A549 (cell line): ENCODE measurements at regions not wholly inside any gene's neighbourhood (a gene's known extent, or its start where the extent isn't known, plus 50 kb on each side); places are given as distances from the start of the nearest gene placed in this dataset.

Experiments
- ATAC-seq, 2 experiments: fragments of 200-7000 bp in 1 of 2; fragments of >200 bp in 1 of 2; cut with Nextera tagmentation in 1 of 2; cut with Tn5 transposase in 1 of 2; 3 replicates each; pipeline versions ENCODE4 v1.8.0 to v1.9.1; 2018 to 2020; ENCODE audit warnings: mild to moderate bottlenecking in 1 of 2, moderate library complexity in 1 of 2
- CTCF ChIA-PET: fragments of 300-600 bp; sonication (Branson Sonifier 250); formaldehyde crosslinking; extraction: SDS; loops from one replicate; lab custom pipeline; 2021; ENCODE audit warnings: antibody characterized with exemption, inconsistent platforms; lab: Yijun Ruan, JAX
- POLR2A ChIA-PET: fragments of 350-600 bp; formaldehyde crosslinking; extraction: SDS; loops from one replicate; lab custom pipeline; 2021; ENCODE audit warnings: antibody characterized with exemption, inconsistent platforms; lab: Yijun Ruan, JAX
- DNase-seq, 2 experiments: peaks; one replicate each; pipeline versions ENCODE4 v3.0.0 to v3.0.0-alpha.2; 2011 to 2016; ENCODE audit warnings: low read depth in 1 of 2, low spot score in 1 of 2
- FAIRE-seq: peaks from 2 replicates; lab custom pipeline; 2011; peaks lifted over from hg19 to GRCh38; lab: Jason Lieb, UNC
- H3K27ac ChIP-seq, 2 experiments: fragments of >200 bp; sonication (Bioruptor Twin); formaldehyde crosslinking; 3 replicates each; pipeline ENCODE4 v1.5.1; 2016 to 2017
- H3K4me1 ChIP-seq: fragments of >200 bp; sonication (Bioruptor Twin); formaldehyde crosslinking; 3 replicates; pipeline ENCODE4 v1.6.1; 2016
- H3K4me2 ChIP-seq: fragments of >200 bp; sonication (Bioruptor Twin); formaldehyde crosslinking; 3 replicates; pipeline ENCODE4 v1.6.1; 2016
- H3K4me3 ChIP-seq: fragments of >200 bp; sonication (Bioruptor Twin); formaldehyde crosslinking; 3 replicates; pipeline ENCODE4 v1.5.1; 2016
- H3K9me3 ChIP-seq: fragments of >200 bp; sonication (Bioruptor Twin); formaldehyde crosslinking; 3 replicates; pipeline ENCODE4 v1.6.1; 2016
- CBX2 ChIP-seq: fragments of 200-600 bp; sonication (generic); IDR thresholded peaks from 2 replicates; pipeline ENCODE4 v1.6.1; 2016; ENCODE audit warnings: low read depth, mild to moderate bottlenecking, borderline replicate concordance
- CEBPB ChIP-seq, 2 experiments: fragments of >200 bp in 1 of 2; sonication (Bioruptor Twin) in 1 of 2; formaldehyde crosslinking in 1 of 2; IDR thresholded peaks; 2 replicates each; pipeline ENCODE4 v1.6.1; 2012 to 2016
- CHD2 ChIP-seq: fragments of 150-350 bp; IDR thresholded peaks from 2 replicates; pipeline ENCODE4 v1.6.1; 2014; ENCODE audit warnings: low read length; ENCODE audit not compliant: partially characterized antibody
- CHD4 ChIP-seq: fragments of 200-600 bp; sonication (generic); IDR thresholded peaks from 2 replicates; pipeline ENCODE4 v1.6.1; 2016; ENCODE audit warnings: antibody characterized with exemption, mild to moderate bottlenecking, borderline replicate concordance
- EHMT2 ChIP-seq: fragments of 200-600 bp; sonication (generic); IDR thresholded peaks from 2 replicates; pipeline ENCODE4 v1.6.1; 2016; ENCODE audit warnings: antibody characterized with exemption, low read depth, mild to moderate bottlenecking, moderate library complexity
- EP300 ChIP-seq, 2 experiments: fragments of >200 bp; sonication (Bioruptor Twin); formaldehyde crosslinking; IDR thresholded peaks; 2 replicates in 1 of 2; 3 replicates in 1 of 2; pipeline ENCODE4 v1.6.1; 2016 to 2017
- FOXS1 ChIP-seq: fragments of 250-450 bp; sonication (Bioruptor Pico); IDR thresholded peaks from 2 replicates; pipeline ENCODE4 v1.5.0; 2020; ENCODE audit warnings: mild to moderate bottlenecking, moderate library complexity
- GATA3 ChIP-seq: IDR thresholded peaks from 2 replicates; pipeline ENCODE4 v1.6.1; 2012; ENCODE audit warnings: borderline replicate concordance
- HES2 ChIP-seq: fragments of >200 bp; sonication (Bioruptor Twin); formaldehyde crosslinking; IDR thresholded peaks from 2 replicates; pipeline ENCODE4 v1.6.1; 2016
- HEYL ChIP-seq: fragments of 250-450 bp; sonication (Bioruptor Pico); IDR thresholded peaks from 2 replicates; pipeline ENCODE4 v1.8.0; 2021; ENCODE audit warnings: mild to moderate bottlenecking, moderate library complexity
- HOXB5 ChIP-seq: fragments of 250-450 bp; sonication (Bioruptor Pico); IDR thresholded peaks from 2 replicates; pipeline ENCODE4 v1.5.0; 2020; ENCODE audit warnings: mild to moderate bottlenecking, moderate library complexity
- JUNB ChIP-seq: fragments of >200 bp; sonication (Bioruptor Twin); formaldehyde crosslinking; IDR thresholded peaks from 2 replicates; pipeline ENCODE4 v1.6.1; 2016
- KDM1A ChIP-seq: fragments of 200-600 bp; sonication (generic); IDR thresholded peaks from 2 replicates; pipeline ENCODE4 v1.6.1; 2016; ENCODE audit warnings: low read depth, mild to moderate bottlenecking
- MAZ ChIP-seq: fragments of 150-350 bp; IDR thresholded peaks from 2 replicates; pipeline ENCODE4 v1.6.1; 2014; ENCODE audit warnings: antibody characterized with exemption, low read depth, low read length, borderline replicate concordance
- PHF8 ChIP-seq: fragments of 200-600 bp; sonication (generic); IDR thresholded peaks from 2 replicates; pipeline ENCODE4 v1.6.1; 2016; ENCODE audit warnings: low read depth, mild to moderate bottlenecking, antibody characterized with exemption, moderate library complexity, borderline replicate concordance
- RCOR1 ChIP-seq: fragments of 150-350 bp; IDR thresholded peaks from 2 replicates; pipeline ENCODE4 v1.6.1; 2014; ENCODE audit warnings: antibody characterized with exemption, low read length, low read depth
- REST ChIP-seq: fragments of 200-600 bp; sonication (generic); IDR thresholded peaks from 2 replicates; pipeline ENCODE4 v1.6.1; 2016; ENCODE audit warnings: antibody characterized with exemption, mild to moderate bottlenecking, moderate library complexity
- RNF2 ChIP-seq: fragments of 200-600 bp; sonication (generic); IDR thresholded peaks from 2 replicates; pipeline ENCODE4 v1.6.1; 2016; ENCODE audit warnings: low read depth, mild to moderate bottlenecking, antibody characterized with exemption, moderate library complexity, borderline replicate concordance
- SREBF2 ChIP-seq: fragments of 450-650 bp; IDR thresholded peaks from 2 replicates; pipeline ENCODE4 v1.6.1; 2014; ENCODE audit warnings: mild to moderate bottlenecking, moderate library complexity
- ZC3H11A ChIP-seq: fragments of 450-650 bp; IDR thresholded peaks from 2 replicates; pipeline ENCODE4 v1.6.1; 2014; ENCODE audit warnings: antibody characterized with exemption, mild to moderate bottlenecking
- ZSCAN20 ChIP-seq: fragments of 250-450 bp; sonication (Bioruptor Pico); IDR thresholded peaks from 2 replicates; pipeline ENCODE4 v1.8.0; 2022; ENCODE audit warnings: mild to moderate bottlenecking, moderate library complexity
- WGBS: methylation state at CpG from one replicate; pipeline ENCODE4 v1.1.6; 2017; ENCODE audit errors: missing lambda C conversion rate; 5-methylcytosine and 5-hydroxymethylcytosine counted together
- TF ChIP-seq, protein P1 (sequence below): fragments of 250-450 bp; sonication (Bioruptor Pico); IDR thresholded peaks from 2 replicates; pipeline ENCODE4 v1.5.0; 2021; ENCODE audit warnings: mild to moderate bottlenecking, moderate library complexity, borderline replicate concordance

- DNase-seq, result no peak
- Histone ChIP-seq H3K4me3 (no peak overlapping the region), H3K4me1 (no peaks in the 10 kb centered on the region), H3K4me2 (no peak overlapping the region), H3K27ac (no peak overlapping the region), H3K9me3 (no peaks in the 10 kb centered on the region)
- 44% methylated on average over 3 of the region's 3 CpGs for WGBS
- CTCF ChIA-PET, result no interaction called here
- TF ChIP-seq EHMT2 (no peak), SREBF2 (no peak), MAZ (no peak)
- no peak for ATAC-seq
- FAIRE-seq, result no peak
- POLR2A ChIA-PET, result no interaction called here
These were observed 1379.9 kb downstream of the TECRL start for GRCh38 chr4:63029380-63029779.

DNA sequence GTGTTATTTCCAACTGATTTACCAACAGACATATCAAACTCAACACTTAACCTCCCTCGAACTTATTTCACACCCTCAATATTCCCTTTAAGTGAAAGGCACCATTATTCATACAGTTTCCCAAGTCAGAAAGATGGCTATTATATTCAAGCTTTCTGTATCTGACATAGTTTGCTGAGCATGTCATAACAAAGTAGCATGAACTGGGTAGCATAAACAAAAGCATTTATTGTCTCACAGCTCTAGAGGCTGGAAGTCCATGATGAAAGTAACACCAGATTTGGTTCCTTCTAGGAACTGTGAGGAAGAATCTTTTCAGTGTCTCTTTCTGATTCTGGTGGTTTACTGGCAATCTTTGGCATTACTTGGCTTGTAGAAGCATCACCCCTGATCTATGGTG is 1388.6 kb downstream of the TECRL start:
- 5% methylated on average over 1 of the region's 1 CpG for WGBS
- ATAC-seq (no peak), DNase-seq (no peak), FAIRE-seq (no peak)
- CTCF ChIA-PET, result no interaction called here
- Histone ChIP-seq H3K4me3 (no peak overlapping the region), H3K4me1 (no peaks in the 10 kb centered on the region), H3K9me3 (no peaks in the 10 kb centered on the region), H3K27ac (no peak overlapping the region), H3K4me2 (no peak overlapping the region)
- POLR2A ChIA-PET, result no interaction called here
- TF ChIP-seq CHD2, result no peak
- no peak for TF ChIP-seq CEBPB (IDR thresholded peaks at IDR 0.05)
- TF ChIP-seq PHF8, result no peak

- Histone ChIP-seq H3K9me3 (no peaks in the 10 kb centered on the region), H3K27ac (no peak overlapping the region), H3K4me3 (no peak overlapping the region), H3K4me1 (no peaks in the 10 kb centered on the region), H3K4me2 (no peak overlapping the region)
- FAIRE-seq, result no peak
- no peak for DNase-seq
- 13% methylated on average over 2 of the region's 2 CpGs for WGBS
- no peak for ATAC-seq
- POLR2A ChIA-PET, result no interaction called here
- TF ChIP-seq, protein P1, sequence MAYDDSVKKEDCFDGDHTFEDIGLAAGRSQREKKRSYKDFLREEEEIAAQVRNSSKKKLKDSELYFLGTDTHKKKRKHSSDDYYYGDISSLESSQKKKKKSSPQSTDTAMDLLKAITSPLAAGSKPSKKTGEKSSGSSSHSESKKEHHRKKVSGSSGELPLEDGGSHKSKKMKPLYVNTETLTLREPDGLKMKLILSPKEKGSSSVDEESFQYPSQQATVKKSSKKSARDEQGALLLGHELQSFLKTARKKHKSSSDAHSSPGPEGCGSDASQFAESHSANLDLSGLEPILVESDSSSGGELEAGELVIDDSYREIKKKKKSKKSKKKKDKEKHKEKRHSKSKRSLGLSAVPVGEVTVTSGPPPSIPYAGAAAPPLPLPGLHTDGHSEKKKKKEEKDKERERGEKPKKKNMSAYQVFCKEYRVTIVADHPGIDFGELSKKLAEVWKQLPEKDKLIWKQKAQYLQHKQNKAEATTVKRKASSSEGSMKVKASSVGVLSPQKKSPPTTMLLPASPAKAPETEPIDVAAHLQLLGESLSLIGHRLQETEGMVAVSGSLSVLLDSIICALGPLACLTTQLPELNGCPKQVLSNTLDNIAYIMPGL (CRISPR knock-in tag), result no peak
- TF ChIP-seq RNF2 (no peak), JUNB (no peak)
- CTCF ChIA-PET, result no interaction called here
These were observed 1392.0 kb downstream of the TECRL start for GRCh38 chr4:63017300-63017699.

GRCh38 chr4:62970846-62971245 is 1438.4 kb downstream of the TECRL start:
- TF ChIP-seq EHMT2 (no peak), FOXS1 (CRISPR knock-in tag) (no peak), RNF2 (no peak)
- TF ChIP-seq, all 56 proteins: peak for 0

DNA sequence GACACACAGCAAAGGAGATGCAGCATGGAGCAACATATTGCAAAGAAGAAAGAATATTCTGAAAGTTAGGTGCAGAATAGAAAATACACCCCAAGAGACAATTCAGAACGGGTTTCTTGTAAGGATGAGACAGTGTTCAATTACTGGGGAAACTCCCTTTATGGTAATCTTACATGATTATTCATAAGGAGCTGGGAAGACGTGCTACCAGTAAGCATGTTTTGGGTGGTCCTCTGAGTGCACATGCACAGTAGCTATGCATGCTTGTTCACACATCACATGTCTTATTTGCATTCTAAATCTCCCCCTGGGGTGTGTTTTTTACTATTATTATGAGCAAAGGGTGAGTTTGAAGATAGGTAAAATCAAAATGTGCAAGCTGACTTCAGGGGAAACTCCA is 1448.8 kb downstream of the TECRL start:
- Histone ChIP-seq H3K9me3 (no peaks in the 10 kb centered on the region), H3K4me2 (no peak overlapping the region), H3K27ac (no peak overlapping the region), H3K4me3 (no peak overlapping the region), H3K4me1 (no peaks in the 10 kb centered on the region)
- ChIA-PET POLR2A (no interaction called here), CTCF (no interaction called here)
- ATAC-seq (no peak), DNase-seq (no peak), FAIRE-seq (no peak)
- no peak for TF ChIP-seq CBX2
- no peak for TF ChIP-seq CHD2
- TF ChIP-seq RCOR1, result no peak
- TF ChIP-seq CHD4, result no peak
- TF ChIP-seq SREBF2, result no peak
- no peak for TF ChIP-seq HOXB5 (CRISPR knock-in tag)
- no peak for TF ChIP-seq JUNB
- no peak for TF ChIP-seq MAZ
- no peak for TF ChIP-seq ZC3H11A
- TF ChIP-seq HEYL (CRISPR knock-in tag), result no peak
- TF ChIP-seq HES2, result no peak
- no peak for TF ChIP-seq REST
- no peak for TF ChIP-seq KDM1A
- TF ChIP-seq ZSCAN20, result no peak
- TF ChIP-seq GATA3, result no peak
- no peak for TF ChIP-seq EP300 (IDR thresholded peaks at IDR 0.05)
- 7% methylated on average over 2 of the region's 2 CpGs for WGBS

More at GRCh38 chr4:62970846-62971245, 1438.4 kb downstream of the TECRL start:
- WGBS, result 0% methylated on average over 1 of the region's 1 CpG
- ATAC-seq (no peak), FAIRE-seq (no peak), DNase-seq (no peak)
- Histone ChIP-seq H3K27ac (no peak overlapping the region), H3K4me1 (no peaks in the 10 kb centered on the region), H3K9me3 (no peaks in the 10 kb centered on the region), H3K4me3 (no peak overlapping the region), H3K4me2 (no peak overlapping the region)
- POLR2A ChIA-PET, result no interaction called here
- CTCF ChIA-PET, result no interaction called here
